Inflammatory macrophage treated with lipopolysaccharide for 4 hours (primary cell): ENCODE measurements at regions not wholly inside any gene's neighbourhood (a gene's known extent, or its start where the extent isn't known, plus 50 kb on each side); places are given as distances from the start of the nearest gene placed in this dataset.

ENCODE experiments used
- DNase-seq: peaks from one replicate; pipeline ENCODE4 v3.0.0-alpha.2; 2020

DNA sequence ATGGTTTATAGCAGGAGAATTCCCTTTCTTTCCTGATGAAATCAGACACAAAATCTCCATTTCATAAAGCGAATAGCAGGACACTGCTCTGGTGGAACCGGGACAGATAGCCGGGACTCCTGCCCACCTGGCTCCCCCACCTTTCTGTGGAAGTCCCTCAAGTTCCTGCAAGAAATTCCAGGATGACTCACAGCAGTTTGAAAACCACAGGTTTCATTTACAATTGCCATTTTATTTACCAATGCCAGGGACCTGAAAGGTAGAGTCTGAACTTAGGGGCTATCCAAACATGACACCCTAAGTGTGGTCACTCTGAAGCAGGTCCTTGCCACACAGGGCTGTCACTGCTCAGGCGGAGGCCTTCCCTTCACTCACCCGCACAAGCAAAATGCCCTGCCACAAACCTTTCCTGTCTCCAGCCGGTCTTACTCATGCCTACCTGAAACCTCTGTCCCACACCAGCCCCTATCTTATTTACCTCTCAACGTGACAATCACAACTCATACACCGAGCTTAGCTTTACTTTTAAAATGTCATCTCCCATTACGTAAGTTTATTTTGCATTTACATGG is 63.3 kb upstream of the TAF1L start:
- DNase-seq, result no peak

DNA sequence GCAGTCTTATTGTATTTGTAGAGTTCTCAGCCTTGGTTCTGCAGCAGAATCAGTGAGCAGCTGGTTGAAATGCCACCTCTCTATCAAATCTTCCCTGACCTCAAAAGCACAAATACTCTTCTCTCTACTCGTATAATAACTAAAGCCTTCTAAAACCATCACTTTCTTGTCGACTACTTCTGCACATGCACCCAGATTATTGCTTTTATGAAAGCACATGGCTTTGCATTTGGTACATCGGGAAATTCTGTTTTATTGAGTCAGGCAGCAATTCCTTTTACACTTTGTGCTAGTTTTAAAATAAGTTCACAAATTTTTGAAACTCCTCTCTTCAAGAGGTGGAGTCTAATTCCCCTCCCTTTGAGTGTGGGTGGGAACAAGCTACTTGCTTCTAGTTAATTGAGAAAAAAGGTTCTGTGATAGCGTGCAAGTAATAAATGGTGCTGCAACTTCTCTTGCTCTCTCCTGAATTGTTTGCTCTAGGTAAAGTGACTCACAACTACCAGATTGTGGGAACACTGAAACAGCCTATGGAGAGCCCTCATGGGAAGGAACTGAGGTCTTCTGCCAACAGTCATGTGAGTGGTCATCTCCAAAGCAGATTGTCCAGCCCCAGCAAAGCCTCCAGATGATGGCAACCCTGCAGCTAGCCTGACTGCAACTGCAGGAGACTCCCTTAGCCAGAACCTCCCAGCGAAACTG is 66.0 kb upstream of the TAF1L start:
- no peak for DNase-seq

DNA sequence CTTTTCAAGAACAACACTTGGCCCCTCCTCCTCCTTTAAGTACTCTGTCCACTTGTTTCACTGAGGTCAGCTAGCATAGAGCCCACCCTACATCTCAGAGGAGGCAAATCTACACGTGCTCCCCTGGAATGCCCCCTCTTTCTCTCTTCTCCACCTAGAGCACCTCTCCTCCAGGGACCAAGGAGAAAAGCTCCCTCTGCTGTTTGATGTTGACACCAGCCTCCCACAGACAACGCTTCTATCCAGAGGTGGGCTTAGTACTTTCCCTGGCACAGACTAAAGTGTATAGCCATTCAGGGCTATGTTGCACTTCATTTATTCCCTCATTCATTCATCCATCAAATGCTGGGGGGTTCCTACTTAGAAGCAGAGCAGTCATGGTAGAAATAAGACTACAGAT is 68.2 kb upstream of the TAF1L start:
- no peak for DNase-seq

DNA sequence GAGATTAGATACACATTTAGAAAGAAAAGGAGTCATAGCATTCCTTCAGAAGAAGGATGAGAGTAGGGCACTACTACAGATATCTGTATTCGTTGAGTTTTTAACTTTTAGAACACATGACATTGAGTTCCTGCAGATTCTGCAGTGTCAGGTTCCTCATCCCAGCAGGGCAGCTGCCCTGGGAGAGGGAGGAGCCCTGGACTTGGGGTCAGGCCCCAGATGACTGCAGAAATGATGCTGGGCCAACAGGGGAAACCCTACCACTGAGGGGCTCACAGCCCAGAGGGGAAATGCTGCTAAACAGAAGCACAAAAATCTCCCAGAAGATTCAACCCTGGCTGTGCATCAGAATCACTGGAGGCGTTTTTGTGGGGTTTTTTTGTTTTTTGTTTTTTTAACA is 68.9 kb upstream of the TAF1L start:
- DNase-seq, result no peak

DNA sequence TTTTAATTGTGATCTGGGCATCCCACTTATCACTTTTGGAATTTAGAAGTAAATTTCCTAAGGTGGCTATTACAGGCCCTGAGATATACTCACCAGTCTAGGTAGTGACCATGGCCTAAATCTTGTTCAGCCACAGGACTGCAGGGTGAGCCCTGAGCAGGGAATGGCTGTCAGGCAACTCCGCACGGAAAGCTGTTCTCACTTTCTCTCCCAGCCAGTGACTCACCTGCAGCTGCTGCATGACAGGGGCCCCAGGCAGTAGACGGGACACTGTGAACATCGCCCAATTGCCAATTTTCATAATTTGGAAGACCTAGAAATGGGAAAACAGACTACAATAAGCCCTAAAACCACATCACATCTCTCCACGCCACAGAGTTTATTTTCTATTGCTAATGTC is 69.6 kb upstream of the TAF1L start:
- DNase-seq, result no peak

DNA sequence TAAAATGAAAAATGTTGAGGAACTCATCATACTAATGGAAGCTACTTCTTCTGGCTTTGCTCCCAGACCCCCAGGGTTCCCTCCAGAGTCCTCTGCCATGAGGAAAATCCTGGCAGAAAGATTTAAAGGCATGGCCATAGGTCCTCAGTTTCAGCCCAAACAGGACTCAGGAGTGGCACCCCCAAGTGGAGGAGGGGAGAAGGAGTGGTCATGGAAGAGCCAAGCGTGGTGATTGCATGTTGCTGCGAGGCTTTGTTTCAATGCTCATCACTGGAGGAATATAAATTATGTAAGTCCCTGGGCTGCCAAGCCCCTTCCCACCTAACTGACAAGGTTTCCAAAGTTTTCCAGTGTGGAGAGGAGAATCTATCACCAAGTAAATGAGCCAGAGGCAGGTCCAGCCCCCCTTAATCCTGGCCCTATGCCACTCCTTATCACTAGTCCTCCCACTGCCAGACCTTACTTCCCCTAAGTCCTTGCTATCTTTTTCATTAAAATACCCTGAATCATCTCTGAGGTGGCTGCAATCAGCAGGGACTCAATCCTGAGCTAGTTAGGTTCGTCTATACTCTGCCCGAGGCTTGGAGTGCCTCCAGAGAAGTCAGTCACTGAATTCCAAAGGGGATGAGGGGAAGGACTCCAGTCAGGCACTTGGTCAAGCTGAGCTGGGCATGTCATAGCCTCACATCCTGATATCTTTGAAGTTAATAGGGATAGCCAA is 70.7 kb upstream of the TAF1L start:
- DNase-seq, result no peak

DNA sequence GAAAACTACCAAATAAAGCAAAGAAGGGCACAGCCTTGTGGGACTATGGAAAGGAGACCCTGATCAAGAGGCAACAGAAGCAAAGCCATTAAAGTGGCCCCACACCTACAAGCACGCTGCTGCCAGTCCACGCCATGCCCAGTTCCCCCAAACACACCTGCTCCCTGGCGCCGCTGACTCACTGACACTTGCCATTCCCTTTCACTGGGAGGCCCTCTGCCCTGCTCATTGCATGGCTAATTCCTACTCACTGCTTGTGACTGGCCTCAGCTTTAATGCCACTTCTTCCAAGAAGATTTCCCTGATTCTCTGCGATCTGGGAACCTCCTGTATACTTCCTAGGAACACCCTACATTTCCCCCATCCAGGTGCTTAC is 71.2 kb upstream of the TAF1L start:
- no peak for DNase-seq

DNA sequence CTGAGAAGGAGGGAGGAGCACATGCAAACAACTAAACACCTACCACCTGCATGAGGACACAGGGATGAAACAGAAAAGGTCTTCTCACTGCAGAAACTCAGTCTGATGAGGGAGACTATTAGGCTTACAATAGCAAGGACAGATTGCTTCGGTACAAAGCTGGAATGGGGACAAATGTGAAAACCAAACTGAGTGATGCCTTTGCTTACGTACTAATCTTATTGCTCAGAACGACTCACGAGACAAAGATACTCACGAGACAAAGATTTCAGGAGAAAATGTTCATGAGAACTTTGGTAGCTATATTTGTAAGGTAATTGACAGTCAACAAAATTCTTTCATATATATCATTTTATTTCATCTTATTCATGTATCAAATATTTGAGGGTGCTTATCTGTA is 71.9 kb upstream of the TAF1L start:
- DNase-seq, result no peak

DNA sequence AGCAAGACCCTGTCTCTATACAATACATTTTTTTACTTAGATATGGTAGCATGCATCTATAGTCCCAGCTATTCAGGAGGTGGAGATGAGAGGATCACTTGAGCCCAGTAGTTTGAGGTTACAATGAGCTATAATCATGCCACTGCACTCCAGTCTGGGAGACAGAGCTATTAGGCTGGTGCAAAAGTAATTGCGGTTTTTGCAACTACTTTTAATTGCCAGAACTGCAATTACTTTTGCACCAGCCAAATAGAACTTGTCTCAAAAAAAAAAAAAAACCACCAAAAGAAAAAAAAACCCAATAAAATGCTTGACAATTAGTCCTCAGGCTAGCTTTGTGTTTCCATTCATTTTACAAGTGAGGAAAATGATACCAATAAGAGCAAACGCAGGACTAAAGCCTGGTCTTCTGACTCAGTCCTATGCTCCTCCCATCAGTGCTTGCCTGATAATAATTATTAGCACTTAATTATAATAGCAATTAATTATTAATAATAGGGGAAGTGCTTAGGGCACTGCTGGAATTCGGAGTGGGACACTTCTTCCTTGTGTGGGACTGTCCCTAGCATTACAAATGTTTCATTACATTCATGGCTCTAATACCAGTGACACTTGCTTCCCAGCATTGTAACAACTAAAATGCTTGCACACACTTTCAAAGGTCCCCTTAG is 73.1 kb upstream of the TAF1L start:
- no peak for DNase-seq

DNA sequence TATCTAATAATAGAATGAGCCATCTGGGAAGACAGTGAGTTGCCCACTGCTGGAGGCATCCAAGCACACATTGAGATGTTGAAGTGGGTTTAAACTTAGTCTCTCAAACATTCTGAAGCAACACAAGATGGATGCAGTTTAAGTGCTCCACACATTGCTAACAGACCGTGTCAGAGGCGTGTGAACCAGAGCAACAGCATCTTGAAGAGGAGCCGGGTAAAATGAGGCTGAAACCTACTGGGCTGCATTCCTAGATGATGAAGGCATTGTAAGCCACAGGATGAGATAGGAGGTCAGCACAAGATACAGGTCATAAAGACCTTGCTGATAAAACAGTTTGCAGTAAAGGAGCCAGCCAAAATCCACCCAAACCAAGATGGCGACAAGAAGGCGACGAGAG is 73.5 kb upstream of the TMEM215 start:
- DNase-seq, result no peak

DNA sequence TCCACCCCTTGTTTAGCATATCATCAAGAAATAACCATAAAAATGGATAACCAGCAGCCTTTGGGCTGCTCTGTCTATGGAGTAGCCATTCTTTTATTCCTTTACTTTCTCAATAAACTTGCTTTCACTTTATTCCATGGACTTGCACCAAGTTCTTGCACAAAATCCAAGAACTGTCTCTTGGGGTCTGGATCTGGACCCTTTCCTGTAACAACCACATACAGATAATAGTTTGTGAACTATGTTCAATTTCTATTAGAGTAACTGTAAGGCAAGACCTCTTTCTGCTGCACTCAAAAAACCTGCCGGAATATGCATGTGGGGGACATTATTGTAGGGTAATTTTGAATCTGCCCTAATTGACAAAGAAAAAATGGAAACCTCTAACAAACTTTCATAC is 66.9 kb upstream of the TMEM215 start:
- DNase-seq, result no peak

DNA sequence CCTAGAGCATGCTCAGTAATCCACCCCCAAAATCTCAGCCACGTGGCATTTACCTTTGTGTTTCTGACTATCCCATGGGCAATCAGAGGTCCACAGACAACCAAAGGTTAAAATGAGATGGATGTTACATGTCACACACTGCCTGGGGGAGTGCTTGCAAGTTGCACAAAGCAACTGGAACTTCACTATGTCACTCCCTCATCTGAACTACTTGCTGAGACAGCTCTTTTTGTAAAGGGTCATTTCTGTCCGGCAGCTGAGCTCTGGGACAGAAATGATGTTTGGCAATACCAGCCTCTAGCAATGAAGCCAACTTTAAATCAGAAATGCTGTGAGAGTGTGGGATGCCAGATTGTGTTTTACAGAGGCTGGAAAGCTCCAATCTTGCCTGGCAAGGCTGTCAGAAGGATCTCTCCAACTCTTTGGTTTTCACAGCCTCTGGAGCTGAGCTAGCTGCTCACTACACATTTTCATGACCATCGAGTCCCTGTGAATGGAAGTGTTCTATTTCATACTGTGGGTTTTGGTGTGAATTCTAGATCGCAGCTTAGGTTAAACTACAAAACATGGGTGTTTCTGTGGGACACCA is 66.3 kb upstream of the TMEM215 start:
- no peak for DNase-seq

DNA sequence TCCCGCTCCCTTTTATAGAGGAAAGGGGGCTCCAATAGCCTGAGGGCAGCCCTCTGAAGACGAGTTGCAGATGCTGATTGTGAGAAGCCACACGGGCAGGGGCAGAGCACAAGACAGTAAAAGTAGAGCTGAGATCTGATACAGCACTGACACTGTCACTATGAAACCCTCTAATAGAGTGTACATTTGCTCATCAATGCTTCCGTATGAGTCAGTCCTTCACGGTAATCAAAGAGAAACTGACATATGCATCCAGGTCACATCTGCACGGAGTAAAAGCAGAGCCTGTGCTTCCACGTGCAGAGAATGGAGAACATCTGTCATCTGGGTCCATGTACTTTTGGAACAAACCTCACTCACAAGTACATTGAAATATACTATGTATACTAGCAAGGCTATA is 60.6 kb upstream of the TMEM215 start:
- DNase-seq, result no peak

DNA sequence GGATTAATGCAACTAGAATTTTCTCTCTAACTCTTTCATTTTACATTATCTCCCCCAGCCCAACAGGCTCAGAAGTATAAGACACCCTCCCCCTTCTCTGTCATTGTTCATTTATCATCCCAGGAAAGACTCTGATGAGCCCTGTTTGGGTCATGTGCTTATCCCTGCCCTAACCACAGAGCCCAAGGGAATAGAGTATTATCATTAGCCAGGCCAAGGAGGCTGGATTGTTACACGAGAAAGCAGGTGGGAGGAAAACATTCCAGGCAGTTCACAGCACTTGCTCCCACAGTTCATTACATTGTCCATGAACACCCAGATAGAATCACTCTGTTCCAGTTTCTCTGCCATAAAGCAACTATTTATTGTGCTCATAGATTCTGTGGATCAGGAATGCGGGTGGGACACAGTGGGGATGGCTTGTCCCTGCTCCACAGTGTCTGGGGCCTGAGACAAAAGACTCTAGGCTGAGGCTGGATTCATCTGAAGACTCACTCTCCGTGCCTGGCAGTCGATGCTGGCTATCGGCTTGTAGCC is 59.5 kb upstream of the TMEM215 start:
- no peak for DNase-seq

DNA sequence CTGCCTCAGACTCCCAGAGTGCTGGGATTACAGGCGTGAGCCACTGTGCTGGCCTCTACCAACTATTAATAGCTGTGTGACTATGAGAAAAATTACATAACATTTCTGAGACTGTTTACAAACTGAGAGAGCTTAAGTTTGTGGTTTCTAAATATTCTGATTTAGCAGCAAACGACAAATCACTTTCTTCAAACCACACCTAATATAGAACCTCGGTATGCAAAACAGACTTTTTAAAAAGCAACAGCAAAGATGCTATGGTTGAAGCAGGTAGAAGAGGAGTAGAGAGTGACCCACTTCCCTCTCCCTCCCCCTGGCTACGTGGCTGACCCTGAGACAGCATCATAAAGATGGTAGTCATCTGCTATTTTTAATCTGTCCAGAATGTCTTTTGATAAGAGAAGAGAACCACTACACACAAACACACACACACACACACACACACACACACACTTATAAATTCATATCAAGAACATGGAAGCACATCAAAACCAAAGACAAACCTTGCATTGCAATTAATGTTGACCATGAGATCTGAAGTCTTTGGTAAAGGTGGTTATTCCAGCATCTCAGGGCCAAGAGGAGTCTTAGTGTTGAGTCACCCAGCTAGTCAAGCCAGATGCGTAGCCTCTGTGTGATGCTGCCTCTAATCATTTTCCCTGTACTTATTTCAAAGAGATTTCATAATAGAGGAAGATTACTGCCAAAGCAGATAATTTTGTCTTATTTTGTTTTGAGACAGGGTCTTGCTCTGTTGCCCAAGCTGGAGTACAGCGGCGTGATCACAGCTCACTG is 58.1 kb upstream of the TMEM215 start:
- DNase-seq, result no peak

DNA sequence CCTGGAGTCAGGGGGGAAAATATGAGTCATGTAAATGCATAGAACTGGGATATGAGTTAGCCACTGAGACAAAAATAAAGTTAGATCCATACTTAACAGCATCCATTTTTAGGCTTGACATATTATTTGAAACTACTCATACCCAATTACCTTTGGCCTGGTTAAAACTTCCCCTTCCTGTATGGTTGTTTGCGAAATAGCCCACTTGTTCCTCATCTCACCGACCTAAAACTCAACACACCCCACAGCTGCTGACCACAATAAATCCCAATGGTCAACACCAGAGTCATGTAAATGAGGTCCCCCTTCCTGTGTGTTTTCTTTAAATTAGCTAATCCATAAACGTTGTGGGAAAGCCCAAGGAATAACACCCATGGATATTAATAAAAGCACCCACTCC is 55.2 kb upstream of the TMEM215 start:
- peak; percentile 60 for DNase-seq
